ENCODE measurements at regions not wholly inside any gene's neighbourhood (a gene's known extent, or its start where the extent isn't known, plus 50 kb on each side); places are given as distances from the start of the nearest gene placed in this dataset.

DNA sequence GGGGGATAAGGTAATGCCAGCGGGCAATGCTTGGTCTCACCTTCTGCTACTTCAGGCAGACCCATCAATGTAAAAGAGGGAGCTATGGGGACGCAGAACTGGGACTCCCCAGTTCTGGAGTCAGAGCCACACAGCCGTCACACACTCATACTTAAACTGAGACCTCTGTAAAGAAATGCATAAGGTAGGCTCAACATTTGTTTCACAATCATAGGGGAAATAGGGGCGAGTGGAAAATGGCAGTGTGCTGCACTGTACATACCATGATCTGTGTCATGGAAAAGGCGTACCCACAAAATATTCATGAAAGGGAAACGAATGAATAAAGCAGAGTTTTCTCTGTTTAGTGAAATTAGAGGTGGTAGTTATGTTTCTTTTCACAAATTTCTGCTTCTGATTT is 318.0 kb upstream of the NPVF start:
- Histone ChIP-seq H3K4me3 (ENCODE audit: low read depth in 1 of 2, low read length in 2 of 2) (no peak overlapping the region), H3K79me2 (ENCODE audit: insufficient read depth, low read length) (no peaks in the 10 kb centered on the region)

DNA sequence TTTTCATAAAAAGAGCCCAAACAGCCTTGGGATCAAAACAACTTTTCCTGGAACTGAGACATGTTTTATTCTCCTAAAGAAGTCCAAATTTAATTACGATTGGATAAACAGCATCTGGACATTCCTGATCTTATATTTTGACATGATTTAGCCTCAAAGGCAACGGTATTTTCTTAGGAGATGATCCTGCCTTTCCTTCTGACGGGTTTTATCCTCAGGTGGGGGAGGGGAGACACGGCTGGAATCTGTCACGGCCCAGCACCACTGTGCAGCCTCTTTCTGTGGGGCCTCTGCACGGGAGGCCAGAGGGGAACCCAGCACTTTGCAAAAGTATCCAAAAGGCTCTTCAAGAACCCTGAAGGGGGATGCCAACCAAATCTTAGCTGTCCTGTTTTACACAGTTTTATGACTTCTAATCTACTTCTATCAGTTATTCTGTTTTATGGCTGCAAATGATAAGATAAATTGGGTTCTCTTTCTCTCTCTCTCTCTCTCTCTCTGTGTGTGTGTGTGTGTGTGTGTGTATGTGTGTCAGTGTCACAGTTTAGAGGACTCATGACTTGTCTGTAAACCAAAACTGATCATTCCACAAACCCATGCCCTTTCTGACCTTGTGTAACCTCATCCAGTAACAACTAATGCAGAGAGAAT is 321.1 kb upstream of the NPVF start:
- H3K9me3 ChIP-seq (ENCODE audit: insufficient read depth, low read length, severe bottlenecking) = no peaks in the 10 kb centered on the region
- H3K36me3 ChIP-seq (ENCODE audit: insufficient read depth, low read length) = no peaks in the 10 kb centered on the region
- no peak for ATAC-seq (ENCODE audit: insufficient read depth, low read depth)
- H3K79me2 ChIP-seq (ENCODE audit: insufficient read depth, low read length) = no peaks in the 10 kb centered on the region
- H3K4me3 ChIP-seq (ENCODE audit: low read depth in 1 of 2, low read length in 2 of 2) = no peak overlapping the region
- H3K4me1 ChIP-seq (ENCODE audit: insufficient read depth, low read length) = no peaks in the 10 kb centered on the region
- no peak for DNase-seq
- no peak overlapping the region for H3K27ac ChIP-seq (ENCODE audit: low read length)
- H3K4me2 ChIP-seq (ENCODE audit: insufficient read depth, low read length) = no peak overlapping the region
- TF ChIP-seq, protein P1, sequence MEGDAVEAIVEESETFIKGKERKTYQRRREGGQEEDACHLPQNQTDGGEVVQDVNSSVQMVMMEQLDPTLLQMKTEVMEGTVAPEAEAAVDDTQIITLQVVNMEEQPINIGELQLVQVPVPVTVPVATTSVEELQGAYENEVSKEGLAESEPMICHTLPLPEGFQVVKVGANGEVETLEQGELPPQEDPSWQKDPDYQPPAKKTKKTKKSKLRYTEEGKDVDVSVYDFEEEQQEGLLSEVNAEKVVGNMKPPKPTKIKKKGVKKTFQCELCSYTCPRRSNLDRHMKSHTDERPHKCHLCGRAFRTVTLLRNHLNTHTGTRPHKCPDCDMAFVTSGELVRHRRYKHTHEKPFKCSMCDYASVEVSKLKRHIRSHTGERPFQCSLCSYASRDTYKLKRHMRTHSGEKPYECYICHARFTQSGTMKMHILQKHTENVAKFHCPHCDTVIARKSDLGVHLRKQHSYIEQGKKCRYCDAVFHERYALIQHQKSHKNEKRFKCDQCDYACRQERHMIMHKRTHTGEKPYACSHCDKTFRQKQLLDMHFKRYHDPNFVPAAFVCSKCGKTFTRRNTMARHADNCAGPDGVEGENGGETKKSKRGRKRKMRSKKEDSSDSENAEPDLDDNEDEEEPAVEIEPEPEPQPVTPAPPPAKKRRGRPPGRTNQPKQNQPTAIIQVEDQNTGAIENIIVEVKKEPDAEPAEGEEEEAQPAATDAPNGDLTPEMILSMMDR (IDR thresholded peaks at IDR 0.05; ENCODE audit: borderline replicate concordance, extremely low read depth, low read length, poor library complexity, severe bottlenecking) = no peak
- no peak for TF ChIP-seq EZH2 (IDR thresholded peaks at IDR 0.05; ENCODE audit: borderline replicate concordance, low read depth, low read length, severe bottlenecking)
- no peak overlapping the region for H2AFZ ChIP-seq (ENCODE audit: low read depth, low read length)
- H4K20me1 ChIP-seq (ENCODE audit: insufficient read depth, low read length) = no peaks in the 10 kb centered on the region
- H3K9ac ChIP-seq (ENCODE audit: low read depth, low read length) = no peak overlapping the region
- H3K27me3 ChIP-seq (ENCODE audit: insufficient read depth, low read length, poor library complexity) = peaks cover 22% of the 10 kb centered on the region

More for the DNA sequence above, 318.0 kb upstream of the NPVF start:
- Histone ChIP-seq H3K36me3 (ENCODE audit: insufficient read depth, low read length) (no peaks in the 10 kb centered on the region), H4K20me1 (ENCODE audit: insufficient read depth, low read length) (no peaks in the 10 kb centered on the region), H3K27ac (ENCODE audit: low read length) (no peak overlapping the region), H3K27me3 (ENCODE audit: insufficient read depth, low read length, poor library complexity) (peaks cover 27% of the 10 kb centered on the region), H3K4me2 (ENCODE audit: insufficient read depth, low read length) (no peak overlapping the region), H2AFZ (ENCODE audit: low read depth, low read length) (no peak overlapping the region), H3K9me3 (ENCODE audit: insufficient read depth, low read length, severe bottlenecking) (no peaks in the 10 kb centered on the region), H3K4me1 (ENCODE audit: insufficient read depth, low read length) (no peaks in the 10 kb centered on the region), H3K9ac (ENCODE audit: low read depth, low read length) (no peak overlapping the region)
- DNase-seq (no peak), ATAC-seq (ENCODE audit: insufficient read depth, low read depth) (no peak)
- no peak for TF ChIP-seq EZH2 (IDR thresholded peaks at IDR 0.05; ENCODE audit: borderline replicate concordance, low read depth, low read length, severe bottlenecking)
- TF ChIP-seq, protein P1 (IDR thresholded peaks at IDR 0.05; ENCODE audit: borderline replicate concordance, extremely low read depth, low read length, poor library complexity, severe bottlenecking) = no peak

DNA sequence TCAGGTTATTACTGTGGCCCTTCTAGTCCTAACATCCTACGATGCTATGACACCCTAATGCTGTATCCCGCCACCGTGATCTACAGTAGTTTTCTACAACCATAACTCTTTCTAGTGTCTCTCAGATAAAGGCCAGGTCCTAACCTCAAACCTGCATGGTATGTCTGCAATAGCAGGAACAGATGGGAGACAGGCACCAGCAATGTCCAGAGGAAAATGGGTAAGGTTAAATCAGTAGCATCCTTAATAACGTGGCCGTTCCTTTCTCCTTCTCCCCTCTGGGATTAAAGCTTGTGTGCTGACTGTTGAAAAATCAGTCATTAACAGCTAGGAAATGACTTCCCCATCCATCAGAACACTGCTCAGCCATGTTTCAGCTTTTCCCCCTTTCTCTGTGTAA is 321.9 kb upstream of the NPVF start:
- no peaks in the 10 kb centered on the region for H3K79me2 ChIP-seq (ENCODE audit: insufficient read depth, low read length)

More for the DNA sequence above, 321.9 kb upstream of the NPVF start:
- Histone ChIP-seq H3K4me2 (ENCODE audit: insufficient read depth, low read length) (no peak overlapping the region), H3K4me1 (ENCODE audit: insufficient read depth, low read length) (no peaks in the 10 kb centered on the region), H2AFZ (ENCODE audit: low read depth, low read length) (no peak overlapping the region), H3K9ac (ENCODE audit: low read depth, low read length) (no peak overlapping the region), H3K36me3 (ENCODE audit: insufficient read depth, low read length) (no peaks in the 10 kb centered on the region), H3K9me3 (ENCODE audit: insufficient read depth, low read length, severe bottlenecking) (no peaks in the 10 kb centered on the region), H3K27ac (ENCODE audit: low read length) (no peak overlapping the region), H4K20me1 (ENCODE audit: insufficient read depth, low read length) (no peaks in the 10 kb centered on the region), H3K27me3 (ENCODE audit: insufficient read depth, low read length, poor library complexity) (peaks cover 19% of the 10 kb centered on the region), H3K4me3 (ENCODE audit: low read depth in 1 of 2, low read length in 2 of 2) (no peak overlapping the region)
- TF ChIP-seq, protein P1 (IDR thresholded peaks at IDR 0.05; ENCODE audit: borderline replicate concordance, extremely low read depth, low read length, poor library complexity, severe bottlenecking) = no peak
- no peak for TF ChIP-seq EZH2 (IDR thresholded peaks at IDR 0.05; ENCODE audit: borderline replicate concordance, low read depth, low read length, severe bottlenecking)
- ATAC-seq (ENCODE audit: insufficient read depth, low read depth) = no peak
- DNase-seq = no peak
